Neural cell (in vitro differentiated cells): ENCODE measurements at regions not wholly inside any gene's neighbourhood (a gene's known extent, or its start where the extent isn't known, plus 50 kb on each side); places are given as distances from the start of the nearest gene placed in this dataset.

Experiments used
- H2AFZ ChIP-seq: fragments of 200-600, 300-800 bp; sonication (generic), shearing (Covaris generic); 2 replicates; pipeline ENCODE4 v1.6.0; 2014; ENCODE audit warnings: low read depth, mild to moderate bottlenecking, antibody characterized with exemption, low read length, moderate library complexity
- H3F3A ChIP-seq: fragments of 200-600 bp; shearing (Covaris generic); 2 replicates; pipeline ENCODE4 v1.6.1; 2016; ENCODE audit warnings: mild to moderate bottlenecking, moderate library complexity, mixed read lengths, antibody characterized with exemption, low read length; ENCODE audit not compliant: insufficient read depth, poor library complexity, severe bottlenecking
- H3K27ac ChIP-seq: fragments of 200-600, 300-800 bp; sonication (generic), shearing (Covaris generic); 2 replicates; pipeline ENCODE4 v1.5.1; 2014; ENCODE audit warnings: mild to moderate bottlenecking, low read length, moderate library complexity
- H3K27me3 ChIP-seq: fragments of 300-800, 200-600 bp; sonication (generic), shearing (Covaris generic); 2 replicates; pipeline ENCODE4 v1.6.0; 2014; ENCODE audit warnings: mild to moderate bottlenecking, low read depth, low read length, moderate library complexity; ENCODE audit not compliant: insufficient read depth
- H3K36me3 ChIP-seq: fragments of 300-800, 200-600 bp; sonication (generic), shearing (Covaris generic); 2 replicates; pipeline ENCODE4 v1.5.1; 2014; ENCODE audit warnings: mild to moderate bottlenecking, antibody characterized with exemption, low read length, moderate library complexity; ENCODE audit not compliant: insufficient read depth
- H3K4me2 ChIP-seq: fragments of 300-800, 200-600 bp; sonication (generic), shearing (Covaris generic); 2 replicates; pipeline ENCODE4 v1.6.0; 2014; ENCODE audit warnings: mild to moderate bottlenecking, low read length
- H3K4me3 ChIP-seq: fragments of 300-800, 200-600 bp; sonication (generic), shearing (Covaris generic); 2 replicates; pipeline ENCODE4 v1.5.1; 2014; ENCODE audit warnings: mild to moderate bottlenecking, low read length, moderate library complexity
- H3K79me2 ChIP-seq: fragments of 200-600 bp; shearing (Covaris generic); replicated peaks from 2 replicates; pipeline ENCODE4 v1.6.0; 2014; ENCODE audit warnings: mild to moderate bottlenecking, low read length, moderate library complexity; ENCODE audit not compliant: insufficient read depth
- H3K9ac ChIP-seq: fragments of 300-800, 200-600 bp; sonication (generic), shearing (Covaris generic); 2 replicates; pipeline ENCODE4 v1.6.1; 2016; ENCODE audit warnings: mild to moderate bottlenecking, low read length, mixed read lengths
- H3K9me2 ChIP-seq: fragments of 200-600 bp; shearing (Covaris generic); 2 replicates; pipeline ENCODE4 v1.6.1; 2016; ENCODE audit warnings: mild to moderate bottlenecking, low read length, mixed read lengths; ENCODE audit not compliant: insufficient read depth
- H3K9me3 ChIP-seq: fragments of 200-600, 300-800 bp; sonication (generic), shearing (Covaris generic); 2 replicates; pipeline ENCODE4 v1.6.1; 2016; ENCODE audit warnings: mild to moderate bottlenecking, mixed run types, low read length, moderate library complexity, mixed read lengths
- H4K20me1 ChIP-seq: fragments of 200-600 bp; shearing (Covaris generic); 2 replicates; pipeline ENCODE4 v1.6.1; 2016; ENCODE audit warnings: mild to moderate bottlenecking, mixed run types; ENCODE audit not compliant: insufficient read depth
- EP300 ChIP-seq: fragments of 450-650 bp; conservative IDR thresholded peaks from 2 replicates; pipeline ENCODE4 v1.6.1; 2014; ENCODE audit warnings: antibody characterized with exemption, mild to moderate bottlenecking, moderate library complexity; ENCODE audit not compliant: poor library complexity, severe bottlenecking
- EZH2 ChIP-seq: fragments of 200-600, 300-800 bp; shearing (Covaris generic), sonication (generic); IDR thresholded peaks from 2 replicates; pipeline ENCODE4 v1.6.1; 2014; ENCODE audit warnings: antibody characterized with exemption, low read length, borderline replicate concordance, mild to moderate bottlenecking; ENCODE audit not compliant: insufficient read depth, poor library complexity, severe bottlenecking
- MXI1 ChIP-seq: fragments of 450-650 bp; conservative IDR thresholded peaks from 2 replicates; pipeline ENCODE4 v1.6.1; 2014; ENCODE audit warnings: antibody characterized with exemption, mild to moderate bottlenecking; ENCODE audit not compliant: poor library complexity, severe bottlenecking
- POLR2AphosphoS5 ChIP-seq: IDR thresholded peaks from 2 replicates; pipeline ENCODE4 v1.6.1; 2012
- RAD21 ChIP-seq: fragments of 450-650 bp; conservative IDR thresholded peaks from 2 replicates; pipeline ENCODE4 v1.6.1; 2014; ENCODE audit warnings: antibody characterized with exemption, mild to moderate bottlenecking, moderate library complexity
- SMC3 ChIP-seq: fragments of 450-650 bp; conservative IDR thresholded peaks from 2 replicates; pipeline ENCODE4 v1.6.1; 2014; ENCODE audit warnings: antibody characterized with exemption, mild to moderate bottlenecking, moderate library complexity; ENCODE audit not compliant: poor library complexity
- TAF1 ChIP-seq: IDR thresholded peaks from 2 replicates; pipeline ENCODE4 v1.6.1; 2012; ENCODE audit warnings: low read depth
- TF ChIP-seq, protein P1 (sequence below): fragments of 450-650 bp; IDR thresholded peaks from 2 replicates; pipeline ENCODE4 v1.5.1; 2014; ENCODE audit warnings: antibody characterized with exemption, mild to moderate bottlenecking, moderate library complexity; ENCODE audit not compliant: poor library complexity, severe bottlenecking
- TF ChIP-seq, protein P2 (sequence below): IDR thresholded peaks from 2 replicates; pipeline ENCODE4 v1.6.1; 2012; ENCODE audit warnings: borderline replicate concordance

DNA sequence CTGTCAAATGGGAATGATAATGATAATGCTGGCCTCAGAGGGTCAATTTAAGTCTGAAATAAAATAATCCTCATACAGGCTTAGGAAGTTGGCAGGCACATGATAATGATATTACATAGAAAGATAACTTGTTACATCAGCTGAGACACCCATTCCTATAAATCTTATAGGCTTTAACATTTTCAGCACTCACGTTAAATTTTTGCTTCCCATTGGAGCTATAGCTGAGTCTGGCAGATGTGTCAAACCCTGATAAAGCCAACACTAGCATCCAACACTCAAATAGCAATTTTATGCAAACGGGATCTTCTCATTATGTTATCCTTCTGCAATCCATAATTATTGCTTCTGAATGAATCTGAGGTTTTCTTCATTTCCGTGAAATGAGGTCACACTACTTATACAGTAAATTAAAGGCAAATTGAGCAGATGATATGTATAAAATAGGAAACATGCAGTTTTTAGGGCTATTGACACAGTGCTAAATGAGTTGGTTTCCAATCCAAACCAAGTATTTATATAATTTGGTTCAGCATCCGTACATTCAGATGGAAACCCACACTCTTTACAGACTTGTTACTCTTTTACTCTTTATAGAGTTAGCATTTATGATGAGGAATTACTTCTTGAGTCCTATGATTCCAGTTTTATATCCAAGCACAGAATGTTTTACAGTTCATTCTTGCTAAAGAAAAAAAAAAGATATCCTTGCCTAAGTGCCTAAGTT, 481.6 kb downstream of the BTBD3 start:
- H3K27me3 ChIP-seq = no peaks in the 10 kb centered on the region
- H3K27ac ChIP-seq = no peak overlapping the region
- no peaks in the 10 kb centered on the region for H3K9me2 ChIP-seq
- no peaks in the 10 kb centered on the region for H4K20me1 ChIP-seq
- no peaks in the 10 kb centered on the region for H3F3A ChIP-seq
- H3K79me2 ChIP-seq = no peaks in the 10 kb centered on the region
- H2AFZ ChIP-seq = no peak overlapping the region
- H3K9ac ChIP-seq = no peak overlapping the region
- H3K36me3 ChIP-seq = no peaks in the 10 kb centered on the region
- TF ChIP-seq SMC3 = no peak
- no peak for TF ChIP-seq MXI1
- TF ChIP-seq TAF1 = no peak
- TF ChIP-seq, protein P1, sequence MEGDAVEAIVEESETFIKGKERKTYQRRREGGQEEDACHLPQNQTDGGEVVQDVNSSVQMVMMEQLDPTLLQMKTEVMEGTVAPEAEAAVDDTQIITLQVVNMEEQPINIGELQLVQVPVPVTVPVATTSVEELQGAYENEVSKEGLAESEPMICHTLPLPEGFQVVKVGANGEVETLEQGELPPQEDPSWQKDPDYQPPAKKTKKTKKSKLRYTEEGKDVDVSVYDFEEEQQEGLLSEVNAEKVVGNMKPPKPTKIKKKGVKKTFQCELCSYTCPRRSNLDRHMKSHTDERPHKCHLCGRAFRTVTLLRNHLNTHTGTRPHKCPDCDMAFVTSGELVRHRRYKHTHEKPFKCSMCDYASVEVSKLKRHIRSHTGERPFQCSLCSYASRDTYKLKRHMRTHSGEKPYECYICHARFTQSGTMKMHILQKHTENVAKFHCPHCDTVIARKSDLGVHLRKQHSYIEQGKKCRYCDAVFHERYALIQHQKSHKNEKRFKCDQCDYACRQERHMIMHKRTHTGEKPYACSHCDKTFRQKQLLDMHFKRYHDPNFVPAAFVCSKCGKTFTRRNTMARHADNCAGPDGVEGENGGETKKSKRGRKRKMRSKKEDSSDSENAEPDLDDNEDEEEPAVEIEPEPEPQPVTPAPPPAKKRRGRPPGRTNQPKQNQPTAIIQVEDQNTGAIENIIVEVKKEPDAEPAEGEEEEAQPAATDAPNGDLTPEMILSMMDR = no peak
- no peak for TF ChIP-seq RAD21
- TF ChIP-seq EP300 = no peak
- no peak for TF ChIP-seq POLR2AphosphoS5
- TF ChIP-seq EZH2 = no peak
- TF ChIP-seq, protein P2, sequence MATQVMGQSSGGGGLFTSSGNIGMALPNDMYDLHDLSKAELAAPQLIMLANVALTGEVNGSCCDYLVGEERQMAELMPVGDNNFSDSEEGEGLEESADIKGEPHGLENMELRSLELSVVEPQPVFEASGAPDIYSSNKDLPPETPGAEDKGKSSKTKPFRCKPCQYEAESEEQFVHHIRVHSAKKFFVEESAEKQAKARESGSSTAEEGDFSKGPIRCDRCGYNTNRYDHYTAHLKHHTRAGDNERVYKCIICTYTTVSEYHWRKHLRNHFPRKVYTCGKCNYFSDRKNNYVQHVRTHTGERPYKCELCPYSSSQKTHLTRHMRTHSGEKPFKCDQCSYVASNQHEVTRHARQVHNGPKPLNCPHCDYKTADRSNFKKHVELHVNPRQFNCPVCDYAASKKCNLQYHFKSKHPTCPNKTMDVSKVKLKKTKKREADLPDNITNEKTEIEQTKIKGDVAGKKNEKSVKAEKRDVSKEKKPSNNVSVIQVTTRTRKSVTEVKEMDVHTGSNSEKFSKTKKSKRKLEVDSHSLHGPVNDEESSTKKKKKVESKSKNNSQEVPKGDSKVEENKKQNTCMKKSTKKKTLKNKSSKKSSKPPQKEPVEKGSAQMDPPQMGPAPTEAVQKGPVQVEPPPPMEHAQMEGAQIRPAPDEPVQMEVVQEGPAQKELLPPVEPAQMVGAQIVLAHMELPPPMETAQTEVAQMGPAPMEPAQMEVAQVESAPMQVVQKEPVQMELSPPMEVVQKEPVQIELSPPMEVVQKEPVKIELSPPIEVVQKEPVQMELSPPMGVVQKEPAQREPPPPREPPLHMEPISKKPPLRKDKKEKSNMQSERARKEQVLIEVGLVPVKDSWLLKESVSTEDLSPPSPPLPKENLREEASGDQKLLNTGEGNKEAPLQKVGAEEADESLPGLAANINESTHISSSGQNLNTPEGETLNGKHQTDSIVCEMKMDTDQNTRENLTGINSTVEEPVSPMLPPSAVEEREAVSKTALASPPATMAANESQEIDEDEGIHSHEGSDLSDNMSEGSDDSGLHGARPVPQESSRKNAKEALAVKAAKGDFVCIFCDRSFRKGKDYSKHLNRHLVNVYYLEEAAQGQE = no peak
- no peaks in the 10 kb centered on the region for H3K9me3 ChIP-seq
- no peak overlapping the region for H3K4me3 ChIP-seq
- no peak overlapping the region for H3K4me2 ChIP-seq

DNA sequence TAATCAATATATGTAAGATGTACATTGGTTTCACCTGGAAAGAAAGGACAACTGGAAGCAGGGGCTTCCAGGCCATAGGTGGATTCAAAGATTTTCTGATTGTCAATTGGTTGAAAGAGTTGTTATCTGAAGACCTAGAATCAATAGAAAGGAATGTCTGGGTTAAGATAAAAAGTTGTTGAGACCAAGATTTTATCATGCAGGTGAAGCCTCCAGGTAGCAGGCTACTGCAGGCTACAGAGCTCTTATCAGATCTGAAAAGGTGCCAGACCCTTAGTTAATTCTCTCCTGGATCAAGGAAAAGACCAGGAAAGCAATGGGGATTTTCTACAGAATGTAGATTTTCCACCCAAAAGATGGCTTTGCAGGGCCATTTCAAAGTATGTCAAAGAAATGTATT, 487.2 kb downstream of the BTBD3 start:
- Histone ChIP-seq H3K9me2 (no peaks in the 10 kb centered on the region), H3K4me2 (no peak overlapping the region), H3K27ac (no peak overlapping the region), H2AFZ (no peak overlapping the region), H3F3A (no peaks in the 10 kb centered on the region), H3K79me2 (no peaks in the 10 kb centered on the region), H4K20me1 (no peaks in the 10 kb centered on the region), H3K36me3 (no peaks in the 10 kb centered on the region), H3K27me3 (no peaks in the 10 kb centered on the region), H3K4me3 (no peak overlapping the region), H3K9me3 (no peaks in the 10 kb centered on the region), H3K9ac (no peak overlapping the region)
- no peak for TF ChIP-seq EZH2
- no peak for TF ChIP-seq SMC3
- TF ChIP-seq, protein P2 = no peak
- TF ChIP-seq RAD21 = no peak
- TF ChIP-seq TAF1 = no peak
- no peak for TF ChIP-seq MXI1
- TF ChIP-seq, protein P1 = no peak
- no peak for TF ChIP-seq POLR2AphosphoS5
- no peak for TF ChIP-seq EP300
